IMR-90 (cell line): ENCODE measurements at regions not wholly inside any gene's neighbourhood (a gene's known extent, or its start where the extent isn't known, plus 50 kb on each side); places are given as distances from the start of the nearest gene placed in this dataset.

Experiments
- ATAC-seq: fragments of 200-7000 bp; cut with Tn5 transposase; 2 replicates; pipeline ENCODE4 v1.9.1; 2020; ENCODE audit warnings: low read depth, mild to moderate bottlenecking, moderate library complexity
- BruUV-seq: library from RNA; stranded (reverse); fragments of 400-500 nt; replicated peaks from 2 replicates; lab custom pipeline; 2021; lab: Mats Ljungman, UMichigan
- CTCF ChIA-PET: fragments of 300-600 bp; formaldehyde crosslinking; extraction: SDS; loops from one replicate; lab custom pipeline; 2021; ENCODE audit warnings: antibody characterized with exemption; lab: Yijun Ruan, JAX
- POLR2A ChIA-PET: fragments of 300-600 bp; sonication (Branson Sonifier 250); formaldehyde crosslinking; loops from one replicate; lab custom pipeline; 2022; ENCODE audit warnings: antibody characterized with exemption; ENCODE audit not compliant: unreplicated experiment; lab: Charles Lee
- DNase-seq: peaks from one replicate; pipeline ENCODE4 v3.0.0; 2013
- H2AFZ ChIP-seq: replicated peaks from 2 replicates; pipeline ENCODE3; 2013; ENCODE audit warnings: low read length, mild to moderate bottlenecking; ENCODE audit not compliant: poor library complexity
- H2AK5ac ChIP-seq: 2 replicates; pipeline ENCODE4 v1.6.1; 2013; ENCODE audit warnings: low read depth, low read length, inconsistent platforms
- H2AK9ac ChIP-seq: replicated peaks from 2 replicates; pipeline ENCODE3; 2013; ENCODE audit warnings: mild to moderate bottlenecking, low read depth, low read length, moderate library complexity; ENCODE audit not compliant: poor library complexity
- H2BK120ac ChIP-seq: 2 replicates; pipeline ENCODE4 v1.6.1; 2013; ENCODE audit warnings: low read depth, low read length, inconsistent platforms
- H2BK15ac ChIP-seq: 3 replicates; pipeline ENCODE4 v1.6.1; 2013; ENCODE audit warnings: low read depth, low read length, inconsistent platforms
- H2BK20ac ChIP-seq: 2 replicates; pipeline ENCODE4 v1.6.1; 2013; ENCODE audit warnings: low read depth, mild to moderate bottlenecking, inconsistent platforms, low read length, moderate library complexity
- H2BK5ac ChIP-seq: 2 replicates; pipeline ENCODE4 v1.6.1; 2013; ENCODE audit warnings: mild to moderate bottlenecking, low read depth, low read length, inconsistent platforms; ENCODE audit not compliant: poor library complexity, severe bottlenecking
- H3K14ac ChIP-seq: replicated peaks from 2 replicates; pipeline ENCODE4 v1.6.1; 2013; ENCODE audit warnings: low read depth, low read length, inconsistent platforms
- H3K18ac ChIP-seq: 2 replicates; pipeline ENCODE4 v1.6.1; 2013; ENCODE audit warnings: low read depth, low read length, control low read depth
- H3K23ac ChIP-seq: 2 replicates; pipeline ENCODE4 v1.6.1; 2013; ENCODE audit warnings: low read depth, low read length, inconsistent platforms
- H3K27ac ChIP-seq: 2 replicates; pipeline ENCODE4 v1.5.1; 2013; ENCODE audit warnings: mild to moderate bottlenecking, control low read depth, low read length; ENCODE audit not compliant: insufficient read depth
- H3K27me3 ChIP-seq: 2 replicates; pipeline ENCODE4 v1.6.1; 2013; ENCODE audit warnings: low read length; ENCODE audit not compliant: control insufficient read depth, insufficient read depth
- H3K36me3 ChIP-seq: 2 replicates; pipeline ENCODE4 v1.6.1; 2013; ENCODE audit warnings: low read length, mixed read lengths; ENCODE audit not compliant: control insufficient read depth, insufficient read depth
- H3K4ac ChIP-seq: 2 replicates; pipeline ENCODE4 v1.6.1; 2013; ENCODE audit warnings: low read depth, low read length, inconsistent platforms
- H3K4me1 ChIP-seq: 2 replicates; pipeline ENCODE4 v1.6.1; 2013; ENCODE audit warnings: low read length, mixed read lengths; ENCODE audit not compliant: control insufficient read depth, insufficient read depth
- H3K4me2 ChIP-seq: 2 replicates; pipeline ENCODE4 v1.6.1; 2013; ENCODE audit warnings: low read depth, mild to moderate bottlenecking, control low read depth, low read length, moderate library complexity
- H3K4me3 ChIP-seq: 2 replicates; pipeline ENCODE4 v1.5.1; 2013; ENCODE audit warnings: low read depth, mild to moderate bottlenecking, control low read depth, low read length, moderate library complexity; ENCODE audit not compliant: insufficient read depth
- H3K56ac ChIP-seq: 2 replicates; pipeline ENCODE4 v1.6.1; 2013; ENCODE audit warnings: low read length, inconsistent platforms; ENCODE audit not compliant: insufficient read depth; ENCODE audit errors: extremely low read depth
- H3K79me1 ChIP-seq, 2 experiments: 2 replicates each; pipeline ENCODE4 v1.6.1; 2013; ENCODE audit warnings: low read length in 2 of 2, inconsistent platforms in 1 of 2, low read depth in 1 of 2
- H3K9ac ChIP-seq: 2 replicates; pipeline ENCODE4 v1.6.1; 2013; ENCODE audit warnings: low read depth, low read length, control low read depth
- H3K9me1 ChIP-seq: 2 replicates; pipeline ENCODE4 v1.6.1; 2013; ENCODE audit warnings: low read length, inconsistent platforms; ENCODE audit not compliant: insufficient read depth
- H3K9me3 ChIP-seq: 2 replicates; pipeline ENCODE4 v1.6.1; 2013; ENCODE audit warnings: low read length; ENCODE audit not compliant: control insufficient read depth, insufficient read depth
- H4K20me1 ChIP-seq: 2 replicates; pipeline ENCODE4 v1.6.1; 2013; ENCODE audit warnings: low read length, inconsistent platforms; ENCODE audit not compliant: insufficient read depth
- H4K5ac ChIP-seq: 2 replicates; pipeline ENCODE4 v1.6.1; 2013; ENCODE audit warnings: mild to moderate bottlenecking, low read depth, low read length, control low read depth
- H4K8ac ChIP-seq, 2 experiments: 2 replicates each; pipeline ENCODE4 v1.6.1; 2013; ENCODE audit warnings: low read depth in 2 of 2, low read length in 2 of 2, control low read depth in 1 of 2, inconsistent platforms in 1 of 2
- H4K91ac ChIP-seq: 2 replicates; pipeline ENCODE4 v1.6.1; 2013; ENCODE audit warnings: low read depth, low read length, inconsistent platforms; ENCODE audit not compliant: insufficient read depth
- BHLHE40 ChIP-seq: fragments of 150-350 bp; IDR thresholded peaks from 2 replicates; pipeline ENCODE4 v1.6.1; 2016; ENCODE audit warnings: mild to moderate bottlenecking, low read depth, low read length
- CHD1 ChIP-seq: IDR thresholded peaks from 2 replicates; pipeline ENCODE4 v1.6.1; 2012; ENCODE audit warnings: low read depth, low read length, improper control_type of control experiment
- CTCF ChIP-seq: conservative IDR thresholded peaks from 2 replicates; pipeline ENCODE4 v1.5.1; 2012; ENCODE audit warnings: mild to moderate bottlenecking, low read depth, low read length, improper control_type of control experiment
- ELK1 ChIP-seq: fragments of 150-350 bp; IDR thresholded peaks from 2 replicates; pipeline ENCODE4 v1.6.1; 2016; ENCODE audit warnings: low read depth, mild to moderate bottlenecking, low read length, moderate library complexity, borderline replicate concordance
- MAFK ChIP-seq: IDR thresholded peaks from 2 replicates; pipeline ENCODE4 v1.6.1; 2012; ENCODE audit warnings: low read depth, low read length, improper control_type of control experiment
- MAZ ChIP-seq: IDR thresholded peaks from 2 replicates; pipeline ENCODE4 v1.6.1; 2012; ENCODE audit warnings: low read depth, mild to moderate bottlenecking, low read length, improper control_type of control experiment, moderate library complexity, borderline replicate concordance
- NFE2L2 ChIP-seq: fragments of 150-350 bp; IDR thresholded peaks from 2 replicates; pipeline ENCODE4 v1.6.1; 2016; ENCODE audit warnings: low read depth, mild to moderate bottlenecking, low read length
- RFX5 ChIP-seq: IDR thresholded peaks from 2 replicates; pipeline ENCODE4 v1.8.0; 2012; ENCODE audit warnings: low read depth, mild to moderate bottlenecking, low read length, moderate library complexity
- WGBS, 2 experiments: methylation state at CpG; one replicate each; pipeline versions ENCODE4 v1.1.5 to v1.1.7; 2013; ENCODE audit warnings: missing lambda C conversion rate in 2 of 2; ENCODE audit not compliant: insufficient read length in 1 of 2; ENCODE audit errors: extremely low coverage in 2 of 2; 5-methylcytosine and 5-hydroxymethylcytosine counted together
- dilution Hi-C: fragments of 300-500 bp; cut with HindIII; formaldehyde crosslinking; loops from one replicate; pipeline ENCODE4 v1.14.3; 2018; ENCODE audit warnings: low sequenced_read_pairs; ENCODE audit not compliant: unreplicated experiment
- in situ Hi-C: fragments of 300-500 bp; cut with MboI; formaldehyde crosslinking; loops from 3 replicates; pipeline ENCODE4 v1.14.3; 2019; ENCODE audit warnings: low sequenced_read_pairs, inconsistent platforms, mixed read lengths
- intact Hi-C: fragments of 100-400 bp; cut with micrococcal nuclease; formaldehyde crosslinking; loops from 2 replicates; pipeline ENCODE4 v1.10.0; 2022

- Histone ChIP-seq H2AFZ (no peak overlapping the region), H2BK5ac (no peak overlapping the region), H3K18ac (no peak overlapping the region), H2BK20ac (no peak overlapping the region), H3K4me3 (no peak overlapping the region), H3K23ac (no peak overlapping the region), H4K5ac (no peak overlapping the region), H2BK15ac (no peak overlapping the region), H3K27ac (no peak overlapping the region), H3K4ac (no peak overlapping the region), H4K20me1 (no peaks in the 10 kb centered on the region), H2AK5ac (no peak overlapping the region), H3K36me3 (no peaks in the 10 kb centered on the region), H3K4me2 (no peak overlapping the region), H4K8ac (no peak overlapping the region), H2AK9ac (no peak overlapping the region), H3K56ac (no peak overlapping the region), H3K9me1 (no peaks in the 10 kb centered on the region), H2BK120ac (no peak overlapping the region), H3K9me3 (peaks cover 6% of the 10 kb centered on the region; the same call in 1 of the 2 replicates), H4K91ac (no peak overlapping the region), H3K14ac (no peak overlapping the region), H3K4me1 (no peaks in the 10 kb centered on the region), H3K9ac (no peak overlapping the region), H3K79me1 (no peaks in the 10 kb centered on the region), H3K27me3 (no peaks in the 10 kb centered on the region)
- DNase-seq (no peak), ATAC-seq (no peak)
- no CpG with 5 or more reads among the region's 2 CpGs for WGBS, 2 experiments
- dilution Hi-C loops, result no loop called here
- POLR2A ChIA-PET, result no interaction called here
- in situ Hi-C loops, result no loop called here
- CTCF ChIA-PET, result no interaction called here
- TF ChIP-seq RFX5, result no peak
- no peak for TF ChIP-seq NFE2L2
- no peak for TF ChIP-seq MAZ
- TF ChIP-seq CHD1, result no peak
- TF ChIP-seq CTCF, result no peak
- no peak for TF ChIP-seq BHLHE40
- TF ChIP-seq ELK1, result no peak
- TF ChIP-seq MAFK, result no peak
- intact Hi-C loops, result no loop called here
- no TSS peak for BruUV-seq
Observed at GRCh38 chr2:103784261-103784660, 1022.4 kb downstream of the TMEM182 start.
